ENCODE measurements at regions not wholly inside any gene's neighbourhood (a gene's known extent, or its start where the extent isn't known, plus 50 kb on each side); places are given as distances from the start of the nearest gene placed in this dataset.

DNA sequence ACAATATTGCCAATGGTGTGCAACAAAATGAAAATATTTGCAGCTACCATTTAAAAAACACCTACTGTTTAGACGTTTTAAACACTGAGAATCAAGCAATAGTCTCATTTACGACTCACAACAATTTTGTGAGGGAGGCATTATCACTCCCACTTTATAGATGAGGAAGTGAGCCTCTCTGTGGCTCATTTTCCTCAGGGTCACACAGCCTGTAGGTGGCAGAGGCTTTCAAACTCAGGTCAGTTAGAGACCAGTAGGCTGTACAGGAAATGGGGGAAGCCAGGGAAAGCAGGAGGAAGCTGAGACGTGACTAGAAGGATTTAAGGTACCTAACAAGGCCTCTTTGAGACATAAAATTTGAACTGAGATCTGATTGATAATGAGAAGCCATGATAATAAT, 95.0 kb upstream of the ZNF521 start:
- H3K27ac Mint-ChIP-seq: no peak overlapping the region
- no peak for DNase-seq (ENCODE audit: low spot score)
- H3K36me3 Mint-ChIP-seq (ENCODE audit: low read depth): no peaks in the 10 kb centered on the region
- H3K27me3 Mint-ChIP-seq (ENCODE audit: insufficient read depth): no peaks in the 10 kb centered on the region
- no peaks in the 10 kb centered on the region for H3K9me3 Mint-ChIP-seq
- no peaks in the 10 kb centered on the region for H3K4me1 Mint-ChIP-seq (ENCODE audit: low read depth)
- H3K4me3 Mint-ChIP-seq: no peak overlapping the region
- intact Hi-C loops (cut with micrococcal nuclease): no loop called here

DNA sequence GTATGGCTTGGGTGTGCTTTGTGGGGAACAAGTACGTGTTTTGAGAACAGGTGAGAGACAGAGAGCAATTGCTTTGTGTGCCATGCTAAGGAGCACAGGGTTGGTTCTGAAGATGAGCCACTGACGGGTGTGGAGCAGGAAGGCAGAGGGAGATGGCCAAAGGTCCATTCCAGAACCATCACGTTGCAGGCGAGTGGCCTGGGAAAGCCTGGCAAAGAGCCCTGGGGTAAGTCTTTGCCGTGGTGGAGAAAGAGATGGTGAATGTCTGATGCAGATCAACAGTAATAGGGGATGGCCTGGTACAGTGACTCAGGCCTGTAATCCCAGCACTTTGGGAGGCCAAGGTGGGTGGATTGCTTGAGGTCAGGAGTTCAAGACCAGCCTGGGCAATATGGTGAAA, 93.5 kb upstream of the ZNF521 start:
- DNase-seq (ENCODE audit: low spot score): no peak
- H3K27me3 Mint-ChIP-seq (ENCODE audit: insufficient read depth): no peaks in the 10 kb centered on the region
- H3K27ac Mint-ChIP-seq: no peak overlapping the region
- intact Hi-C loops (cut with micrococcal nuclease): no loop called here
- H3K36me3 Mint-ChIP-seq (ENCODE audit: low read depth): no peaks in the 10 kb centered on the region
- no peak overlapping the region for H3K4me3 Mint-ChIP-seq
- H3K9me3 Mint-ChIP-seq: no peaks in the 10 kb centered on the region
- H3K4me1 Mint-ChIP-seq (ENCODE audit: low read depth): no peaks in the 10 kb centered on the region

- H3K36me3 Mint-ChIP-seq (ENCODE audit: low read depth): no peaks in the 10 kb centered on the region
- H3K4me3 Mint-ChIP-seq: no peak overlapping the region
- no peak for DNase-seq (ENCODE audit: low spot score)
- no peaks in the 10 kb centered on the region for H3K27me3 Mint-ChIP-seq (ENCODE audit: insufficient read depth)
- no peaks in the 10 kb centered on the region for H3K9me3 Mint-ChIP-seq
- no peaks in the 10 kb centered on the region for H3K4me1 Mint-ChIP-seq (ENCODE audit: low read depth)
- no peak overlapping the region for H3K27ac Mint-ChIP-seq
- intact Hi-C loops (cut with micrococcal nuclease): no loop called here
Measured at GRCh38 chr18:25443776-25444175, 91.8 kb upstream of the ZNF521 start.

DNA sequence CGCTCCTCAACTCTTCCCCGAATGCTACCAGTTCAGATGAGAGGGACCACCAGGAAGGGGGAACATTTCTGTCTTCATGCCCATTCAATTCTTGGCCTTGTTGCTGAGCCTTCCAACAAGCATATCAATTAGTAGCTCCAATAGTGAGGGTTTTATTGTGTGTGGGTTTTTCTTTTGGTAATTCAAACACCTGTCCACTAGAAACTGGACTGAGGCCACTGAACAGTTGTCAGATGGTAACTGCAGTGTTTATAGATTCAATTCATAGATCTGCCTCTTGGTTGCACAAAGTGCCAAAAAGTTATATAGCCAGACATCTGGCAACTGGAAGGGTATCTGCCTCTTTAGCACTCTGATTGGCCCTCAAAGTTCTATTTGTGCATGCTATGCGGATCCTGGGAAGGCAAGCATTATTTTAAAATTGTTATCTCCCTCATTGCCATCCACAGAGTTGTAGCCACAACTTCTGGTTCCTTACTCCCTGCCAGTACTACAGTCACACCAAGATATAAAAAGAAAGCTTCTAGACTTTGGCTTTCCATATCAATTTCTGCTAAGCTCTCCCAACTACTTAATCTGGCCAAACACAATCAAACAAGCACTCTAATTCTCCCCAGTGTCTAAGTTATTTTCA, 83.3 kb upstream of the ZNF521 start:
- Mint-ChIP-seq H3K36me3 (ENCODE audit: low read depth) (no peaks in the 10 kb centered on the region), H3K9me3 (no peaks in the 10 kb centered on the region), H3K4me1 (ENCODE audit: low read depth) (no peaks in the 10 kb centered on the region), H3K27me3 (ENCODE audit: insufficient read depth) (no peaks in the 10 kb centered on the region), H3K4me3 (no peak overlapping the region), H3K27ac (no peak overlapping the region)
- intact Hi-C loops (cut with micrococcal nuclease): no loop called here
- no peak for DNase-seq (ENCODE audit: low spot score)

DNA sequence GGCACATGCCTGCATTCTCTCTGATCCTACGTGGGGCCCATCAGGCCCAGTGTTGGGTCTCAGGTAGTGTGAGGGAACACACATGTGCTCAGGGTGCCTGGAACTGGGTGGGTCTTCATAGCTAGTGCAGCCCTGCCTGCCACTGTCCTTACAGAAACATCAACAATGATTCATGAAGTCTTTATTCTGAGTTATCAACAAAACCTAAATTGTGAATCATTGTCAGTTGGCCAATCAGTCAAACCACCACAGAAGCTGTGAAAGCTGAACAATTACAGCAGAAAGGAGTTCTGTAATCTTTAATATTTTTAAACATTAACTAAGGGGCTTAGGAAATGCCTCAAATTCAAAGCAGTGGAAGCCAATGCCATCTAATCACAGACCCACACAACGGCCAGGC, 82.8 kb upstream of the ZNF521 start:
- H3K27me3 Mint-ChIP-seq (ENCODE audit: insufficient read depth): no peaks in the 10 kb centered on the region
- H3K27ac Mint-ChIP-seq: no peak overlapping the region
- H3K36me3 Mint-ChIP-seq (ENCODE audit: low read depth): no peaks in the 10 kb centered on the region
- no peak for DNase-seq (ENCODE audit: low spot score)
- intact Hi-C loops (cut with micrococcal nuclease): no loop called here
- no peak overlapping the region for H3K4me3 Mint-ChIP-seq
- H3K4me1 Mint-ChIP-seq (ENCODE audit: low read depth): no peaks in the 10 kb centered on the region
- no peaks in the 10 kb centered on the region for H3K9me3 Mint-ChIP-seq

DNA sequence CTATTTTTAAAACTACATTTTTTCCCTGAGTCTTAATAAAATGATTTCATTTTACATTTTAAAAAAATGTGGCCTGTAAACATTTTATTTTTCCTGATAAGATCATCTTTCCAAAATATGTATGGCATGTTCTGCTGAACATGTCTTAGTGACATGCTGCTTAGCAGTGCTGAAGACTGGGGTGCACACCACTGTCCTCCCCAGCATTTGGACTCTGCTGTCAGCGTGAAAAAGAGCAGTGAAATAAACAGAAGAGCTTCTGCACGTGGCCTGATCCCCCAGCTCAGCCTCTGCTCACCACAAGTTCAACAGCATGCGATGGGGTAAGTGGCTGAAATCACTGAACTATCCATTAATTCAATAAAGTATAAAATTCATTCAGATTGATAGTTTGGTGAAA, 81.6 kb upstream of the ZNF521 start:
- H3K4me3 Mint-ChIP-seq: no peak overlapping the region
- H3K9me3 Mint-ChIP-seq: no peaks in the 10 kb centered on the region
- no peaks in the 10 kb centered on the region for H3K36me3 Mint-ChIP-seq (ENCODE audit: low read depth)
- DNase-seq (ENCODE audit: low spot score): no peak
- H3K27ac Mint-ChIP-seq: no peak overlapping the region
- intact Hi-C loops (cut with micrococcal nuclease): no loop called here
- no peaks in the 10 kb centered on the region for H3K4me1 Mint-ChIP-seq (ENCODE audit: low read depth)
- no peaks in the 10 kb centered on the region for H3K27me3 Mint-ChIP-seq (ENCODE audit: insufficient read depth)

GRCh38 chr18:25425024-25425423, 73.1 kb upstream of the ZNF521 start:
- no peak overlapping the region for H3K27ac Mint-ChIP-seq
- no peak for DNase-seq (ENCODE audit: low spot score)
- no peaks in the 10 kb centered on the region for H3K9me3 Mint-ChIP-seq
- no peaks in the 10 kb centered on the region for H3K27me3 Mint-ChIP-seq (ENCODE audit: insufficient read depth)
- H3K36me3 Mint-ChIP-seq (ENCODE audit: low read depth): no peaks in the 10 kb centered on the region
- H3K4me3 Mint-ChIP-seq: no peak overlapping the region
- H3K4me1 Mint-ChIP-seq (ENCODE audit: low read depth): no peaks in the 10 kb centered on the region
- intact Hi-C loops (cut with micrococcal nuclease): no loop called here

DNA sequence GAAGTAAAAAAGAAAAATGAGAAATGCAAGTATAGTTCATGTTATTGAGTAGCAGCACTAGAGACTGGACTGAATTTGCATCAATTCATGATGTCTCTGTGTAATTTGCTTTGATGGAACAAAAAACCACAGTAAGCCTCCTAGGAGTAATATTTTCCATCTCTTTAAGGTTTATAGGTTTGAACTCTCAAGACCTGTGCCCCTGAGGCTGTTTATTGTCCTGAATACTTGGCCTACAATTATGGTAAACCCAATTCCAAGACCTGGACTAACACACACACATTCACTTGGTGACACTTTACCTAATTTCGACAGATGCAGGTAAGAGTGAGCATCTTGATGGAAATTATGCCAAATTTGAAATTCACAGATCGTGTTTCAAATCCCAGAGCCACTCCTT, 71.8 kb upstream of the ZNF521 start:
- Mint-ChIP-seq H3K4me3 (no peak overlapping the region), H3K36me3 (ENCODE audit: low read depth) (no peaks in the 10 kb centered on the region), H3K9me3 (no peaks in the 10 kb centered on the region), H3K27ac (no peak overlapping the region), H3K4me1 (ENCODE audit: low read depth) (no peaks in the 10 kb centered on the region), H3K27me3 (ENCODE audit: insufficient read depth) (no peaks in the 10 kb centered on the region)
- intact Hi-C loops (cut with micrococcal nuclease): no loop called here
- DNase-seq (ENCODE audit: low spot score): no peak

GRCh38 chr18:25423267-25423666, 71.3 kb upstream of the ZNF521 start:
- Mint-ChIP-seq H3K36me3 (ENCODE audit: low read depth) (no peaks in the 10 kb centered on the region), H3K27me3 (ENCODE audit: insufficient read depth) (no peaks in the 10 kb centered on the region), H3K9me3 (no peaks in the 10 kb centered on the region), H3K4me1 (ENCODE audit: low read depth) (no peaks in the 10 kb centered on the region), H3K4me3 (no peak overlapping the region), H3K27ac (no peak overlapping the region)
- intact Hi-C loops (cut with micrococcal nuclease): no loop called here
- DNase-seq (ENCODE audit: low spot score): no peak

DNA sequence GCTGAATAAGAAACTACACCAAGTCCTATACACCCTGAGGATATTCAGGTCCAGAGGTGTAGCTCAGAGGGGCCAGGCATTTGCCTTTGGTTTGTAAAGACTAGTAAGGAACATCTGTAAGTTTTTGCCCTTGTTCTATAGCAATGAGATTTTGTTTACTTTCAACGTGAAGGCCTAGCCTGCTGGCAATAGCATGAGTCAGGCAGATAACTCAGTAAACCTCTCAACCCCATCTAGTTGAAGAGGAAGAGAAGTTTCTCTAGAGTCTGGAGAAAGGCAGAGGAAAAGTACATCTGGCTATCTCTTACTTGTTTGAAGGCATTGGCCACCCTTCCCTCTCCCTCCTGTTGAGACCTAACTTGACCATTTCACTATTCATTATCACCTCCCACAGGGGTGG, 70.3 kb upstream of the ZNF521 start:
- Mint-ChIP-seq H3K27ac (no peak overlapping the region), H3K36me3 (ENCODE audit: low read depth) (no peaks in the 10 kb centered on the region), H3K4me3 (no peak overlapping the region), H3K27me3 (ENCODE audit: insufficient read depth) (no peaks in the 10 kb centered on the region), H3K9me3 (no peaks in the 10 kb centered on the region), H3K4me1 (ENCODE audit: low read depth) (no peaks in the 10 kb centered on the region)
- intact Hi-C loops (cut with micrococcal nuclease): no loop called here
- no peak for DNase-seq (ENCODE audit: low spot score)

DNA sequence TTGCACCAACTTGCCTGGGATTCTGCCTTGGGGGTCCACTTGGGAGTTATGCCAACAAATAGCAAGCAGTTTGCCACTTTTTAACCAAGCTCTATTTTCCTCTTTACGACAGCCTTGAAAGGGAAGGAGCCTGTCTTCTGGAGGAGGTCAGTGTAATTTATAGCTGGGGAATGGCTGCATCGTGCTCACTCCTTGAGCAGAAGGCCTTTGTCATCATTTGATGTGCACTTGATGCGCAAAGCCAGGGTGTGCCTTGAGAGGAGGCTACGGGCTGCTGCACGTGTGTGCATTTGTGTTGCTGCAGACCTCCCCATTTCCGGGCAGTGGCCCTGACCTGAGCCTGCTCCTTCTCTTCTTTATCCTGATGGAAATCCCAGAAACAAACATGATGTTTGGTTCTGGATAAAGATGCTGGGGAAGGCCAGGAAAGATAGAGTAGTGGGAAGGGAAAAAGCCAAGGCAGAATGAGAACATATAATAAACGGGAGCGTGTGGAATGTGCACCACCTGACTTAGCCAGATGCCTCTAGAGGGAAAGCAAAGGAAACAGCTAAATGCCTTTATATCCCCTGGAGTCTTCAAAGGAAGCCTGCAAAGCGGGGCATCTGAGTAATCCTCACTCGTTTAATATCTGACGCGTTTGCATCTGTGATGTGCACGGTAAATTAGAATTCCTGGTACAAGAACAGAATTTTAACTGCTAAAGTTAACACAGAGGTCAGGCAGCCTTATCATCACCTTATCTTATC, 68.3 kb upstream of the ZNF521 start:
- Mint-ChIP-seq H3K4me3 (no peak overlapping the region), H3K27me3 (ENCODE audit: insufficient read depth) (no peaks in the 10 kb centered on the region), H3K4me1 (ENCODE audit: low read depth) (no peaks in the 10 kb centered on the region), H3K36me3 (ENCODE audit: low read depth) (no peaks in the 10 kb centered on the region), H3K27ac (no peak overlapping the region), H3K9me3 (no peaks in the 10 kb centered on the region)
- intact Hi-C loops (cut with micrococcal nuclease): no loop called here
- DNase-seq (ENCODE audit: low spot score): no peak

DNA sequence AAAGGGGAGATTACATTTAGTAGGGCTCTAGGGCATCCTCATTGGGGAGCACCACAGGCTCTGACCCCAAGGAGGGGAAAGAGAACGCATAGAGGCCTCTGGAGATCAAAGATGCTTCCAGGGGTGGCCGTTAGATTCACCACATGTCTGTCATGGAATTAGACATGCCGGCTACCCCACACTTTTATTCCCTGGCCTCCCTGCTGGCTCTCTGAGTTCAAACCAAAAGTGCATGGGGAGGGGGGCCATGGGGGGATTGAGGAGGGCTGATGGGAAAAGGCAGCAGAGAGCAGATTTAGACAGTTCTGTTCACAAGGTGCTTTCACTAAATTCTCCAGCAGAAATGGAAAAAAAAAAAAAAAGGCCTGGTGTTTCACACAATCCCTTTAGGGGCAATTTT, 64.4 kb upstream of the ZNF521 start:
- no peak overlapping the region for H3K4me3 Mint-ChIP-seq
- no peaks in the 10 kb centered on the region for H3K9me3 Mint-ChIP-seq
- no peak for DNase-seq (ENCODE audit: low spot score)
- no peaks in the 10 kb centered on the region for H3K36me3 Mint-ChIP-seq (ENCODE audit: low read depth)
- H3K27ac Mint-ChIP-seq: no peak overlapping the region
- no peaks in the 10 kb centered on the region for H3K4me1 Mint-ChIP-seq (ENCODE audit: low read depth)
- intact Hi-C loops (cut with micrococcal nuclease): no loop called here
- no peaks in the 10 kb centered on the region for H3K27me3 Mint-ChIP-seq (ENCODE audit: insufficient read depth)

DNA sequence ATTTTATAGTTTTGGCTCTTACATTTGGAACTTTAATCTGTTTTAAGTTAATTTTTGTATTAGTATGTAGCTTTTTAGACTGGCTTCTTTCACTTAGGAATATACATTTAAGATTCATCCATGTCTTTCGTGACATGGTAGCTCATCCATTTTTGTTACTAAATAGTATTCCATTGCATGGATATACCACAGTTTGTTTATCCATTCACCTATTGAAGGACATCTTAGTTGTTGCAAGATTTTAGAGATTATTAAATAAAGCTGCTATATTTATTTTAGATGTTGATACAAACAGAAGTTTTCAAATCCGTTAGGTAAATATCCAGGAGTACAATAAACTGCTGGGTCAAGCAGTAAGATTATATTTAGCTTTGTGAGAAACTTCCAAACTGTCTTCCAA, 58.0 kb upstream of the ZNF521 start:
- no peaks in the 10 kb centered on the region for H3K4me1 Mint-ChIP-seq (ENCODE audit: low read depth)
- H3K9me3 Mint-ChIP-seq: no peaks in the 10 kb centered on the region
- H3K36me3 Mint-ChIP-seq (ENCODE audit: low read depth): no peaks in the 10 kb centered on the region
- H3K27ac Mint-ChIP-seq: no peak overlapping the region
- intact Hi-C loops (cut with micrococcal nuclease): no loop called here
- DNase-seq (ENCODE audit: low spot score): no peak
- no peaks in the 10 kb centered on the region for H3K27me3 Mint-ChIP-seq (ENCODE audit: insufficient read depth)
- no peak overlapping the region for H3K4me3 Mint-ChIP-seq

- no peak overlapping the region for H3K27ac Mint-ChIP-seq
- DNase-seq (ENCODE audit: low spot score): no peak
- no peak overlapping the region for H3K4me3 Mint-ChIP-seq
- H3K9me3 Mint-ChIP-seq: no peaks in the 10 kb centered on the region
- no peaks in the 10 kb centered on the region for H3K27me3 Mint-ChIP-seq (ENCODE audit: insufficient read depth)
- no peaks in the 10 kb centered on the region for H3K4me1 Mint-ChIP-seq (ENCODE audit: low read depth)
- H3K36me3 Mint-ChIP-seq (ENCODE audit: low read depth): no peaks in the 10 kb centered on the region
- intact Hi-C loops (cut with micrococcal nuclease): no loop called here
Measured at GRCh38 chr18:25408293-25408692, 56.3 kb upstream of the ZNF521 start.

All from activated T-helper 1 cell treated with anti-CD3 and anti-CD28 coated beads, Interleukin-12 subunit alpha, Interleukin-12 subunit beta, Interleukin-2, Interleukin-4 antibody, amounts not matched to agents 30 ng/mL and 10 ng/mL and 1 ng/mL, durations not matched to agents 14 hours and 24 hours and 36 hours (primary cell).